ENCODE measurements at regions not wholly inside any gene's neighbourhood (a gene's known extent, or its start where the extent isn't known, plus 50 kb on each side); places are given as distances from the start of the nearest gene placed in this dataset.
A peak's percentile ranks its signal among the peaks of the same experiment; 100 is the strongest.
"Not testable (repeated sequence)": the region's sequence is repeated elsewhere in the genome, so short reads cannot be mapped to it uniquely, and the experiment has no call there.

DNA sequence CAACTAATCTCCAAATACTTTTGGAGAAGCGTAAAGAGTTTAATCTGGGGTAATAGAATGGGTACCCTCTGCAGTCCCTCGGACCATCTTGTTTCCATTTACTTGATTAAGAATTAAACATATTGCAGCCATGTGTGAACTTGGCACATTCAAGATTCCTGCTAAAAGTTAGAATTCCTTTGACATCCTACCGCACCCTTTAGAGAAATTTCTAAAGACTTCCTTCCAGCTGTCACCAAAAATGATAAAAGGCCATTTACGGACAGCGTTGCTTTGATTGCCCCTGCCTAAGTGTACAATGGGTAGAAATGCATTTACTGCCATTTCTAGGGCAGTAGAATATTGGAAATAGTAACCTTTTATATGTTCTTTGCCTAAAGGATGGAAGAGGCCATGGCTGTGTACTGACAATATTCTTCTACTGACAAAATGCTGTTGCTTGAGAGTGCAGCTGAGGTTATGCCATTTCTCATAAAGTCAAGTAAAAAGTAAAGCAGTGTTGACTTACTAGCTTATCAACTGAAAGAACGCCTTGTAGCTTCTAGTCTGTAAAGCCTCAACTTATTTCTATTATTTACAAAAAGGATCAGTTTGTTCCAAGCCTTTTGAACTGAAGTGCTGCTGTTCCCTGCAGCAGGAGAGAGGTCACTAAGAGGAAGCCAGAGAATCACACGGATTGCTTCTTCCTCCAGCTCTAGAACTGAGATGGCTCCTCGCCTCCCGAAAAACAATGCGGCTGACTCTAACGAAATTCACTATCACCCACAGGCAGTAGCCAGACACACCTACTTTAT, 139.8 kb upstream of the BASP1 start:
- H3K27me3 ChIP-seq (ENCODE audit: control insufficient read depth in 3 of 3, insufficient read depth in 3 of 3, low read length in 3 of 3) = no peaks in the 10 kb centered on the region
- H3K27ac ChIP-seq (ENCODE audit: low read depth, low read length) = peak overlapping the region; percentile 5
- no peaks in the 10 kb centered on the region for H3K9me3 ChIP-seq (ENCODE audit: control insufficient read depth in 3 of 3, low read length in 3 of 3)
- no peak overlapping the region for H3K9ac ChIP-seq (ENCODE audit: low read depth in 1 of 3, low read length in 3 of 3)
- no peaks in the 10 kb centered on the region for H3K36me3 ChIP-seq (ENCODE audit: control insufficient read depth in 3 of 3, insufficient read depth in 3 of 3, low read length in 3 of 3)
- H3K4me3 ChIP-seq (ENCODE audit: low read length in 3 of 3) = no peak overlapping the region
- no peaks in the 10 kb centered on the region for H3K4me1 ChIP-seq (ENCODE audit: control insufficient read depth in 3 of 3, insufficient read depth in 3 of 3, low read length in 3 of 3)

DNA sequence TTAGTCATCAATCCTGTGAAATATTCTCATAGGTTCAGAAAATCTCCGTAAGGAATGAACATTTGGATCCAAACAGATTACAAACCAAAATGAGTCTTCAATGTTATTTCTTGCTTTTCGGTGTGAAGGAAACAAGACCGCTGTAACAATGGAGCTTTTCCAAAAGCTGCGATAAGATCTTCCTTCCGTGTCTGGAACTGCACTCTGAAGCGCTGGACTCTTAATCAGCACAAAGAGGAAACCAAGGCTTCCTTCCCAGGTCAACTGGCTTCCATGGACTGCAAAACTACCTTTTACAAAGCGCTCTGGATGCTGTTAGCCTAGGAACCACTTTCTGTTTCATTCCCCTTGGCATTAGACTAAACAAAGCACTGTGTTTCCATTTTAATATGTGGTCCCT, 137.9 kb upstream of the BASP1 start:
- Histone ChIP-seq H3K27me3 (ENCODE audit: control insufficient read depth in 3 of 3, insufficient read depth in 3 of 3, low read length in 3 of 3) (no peaks in the 10 kb centered on the region), H3K9me3 (ENCODE audit: control insufficient read depth in 3 of 3, low read length in 3 of 3) (no peaks in the 10 kb centered on the region), H3K4me1 (ENCODE audit: control insufficient read depth in 3 of 3, insufficient read depth in 3 of 3, low read length in 3 of 3) (no peaks in the 10 kb centered on the region), H3K4me3 (ENCODE audit: low read length in 3 of 3) (no peak overlapping the region), H3K27ac (ENCODE audit: low read depth, low read length) (peak overlapping the region; percentile 46), H3K36me3 (ENCODE audit: control insufficient read depth in 3 of 3, insufficient read depth in 3 of 3, low read length in 3 of 3) (no peaks in the 10 kb centered on the region), H3K9ac (ENCODE audit: low read depth in 1 of 3, low read length in 3 of 3) (no peak overlapping the region)

DNA sequence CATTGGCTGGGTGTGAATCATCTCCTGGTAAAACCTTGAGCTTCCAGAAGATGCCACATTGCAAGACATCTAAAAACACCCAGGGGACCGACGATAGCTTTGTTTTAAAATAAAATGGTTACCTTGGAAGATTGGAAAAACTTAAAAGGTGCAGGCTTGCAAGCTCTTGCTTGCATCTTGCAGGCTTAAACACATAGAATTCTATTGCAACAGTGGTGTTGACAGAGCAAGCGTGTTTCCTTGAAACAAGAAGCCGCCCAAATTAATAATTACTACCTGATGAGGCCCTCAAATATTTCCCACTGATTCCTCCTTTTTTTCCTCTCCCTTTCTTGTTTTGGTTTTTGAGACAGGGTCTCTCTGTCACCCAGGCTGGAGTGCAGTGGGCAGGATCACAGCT, 137.1 kb upstream of the BASP1 start:
- Histone ChIP-seq H3K4me1 (ENCODE audit: control insufficient read depth in 3 of 3, insufficient read depth in 3 of 3, low read length in 3 of 3) (no peaks in the 10 kb centered on the region), H3K36me3 (ENCODE audit: control insufficient read depth in 3 of 3, insufficient read depth in 3 of 3, low read length in 3 of 3) (no peaks in the 10 kb centered on the region), H3K27ac (ENCODE audit: low read depth, low read length) (no peak overlapping the region), H3K9me3 (ENCODE audit: control insufficient read depth in 3 of 3, low read length in 3 of 3) (no peaks in the 10 kb centered on the region), H3K9ac (ENCODE audit: low read depth in 1 of 3, low read length in 3 of 3) (no peak overlapping the region), H3K4me3 (ENCODE audit: low read length in 3 of 3) (no peak overlapping the region), H3K27me3 (ENCODE audit: control insufficient read depth in 3 of 3, insufficient read depth in 3 of 3, low read length in 3 of 3) (no peaks in the 10 kb centered on the region)

DNA sequence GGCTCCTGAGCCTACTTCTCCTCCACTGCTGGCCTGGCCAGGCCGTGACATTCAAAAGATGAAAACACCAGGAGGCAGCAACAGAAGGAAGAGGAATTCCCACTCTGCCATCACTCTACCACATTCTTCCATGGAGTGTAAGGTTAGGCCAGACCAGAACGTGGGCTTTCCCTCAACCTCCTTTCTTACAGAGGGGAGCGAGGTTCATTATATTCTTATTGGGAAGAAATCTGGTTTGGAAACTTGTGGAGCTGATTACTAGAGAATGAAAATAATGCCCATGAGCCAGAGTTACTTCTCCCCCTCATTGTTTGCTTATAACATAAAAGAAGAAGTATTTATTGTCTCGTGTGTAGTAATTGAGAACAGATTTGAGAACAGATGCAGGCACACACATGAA, 136.3 kb upstream of the BASP1 start:
- Histone ChIP-seq H3K4me3 (ENCODE audit: low read length in 3 of 3) (no peak overlapping the region), H3K4me1 (ENCODE audit: control insufficient read depth in 3 of 3, insufficient read depth in 3 of 3, low read length in 3 of 3) (no peaks in the 10 kb centered on the region), H3K27ac (ENCODE audit: low read depth, low read length) (no peak overlapping the region), H3K27me3 (ENCODE audit: control insufficient read depth in 3 of 3, insufficient read depth in 3 of 3, low read length in 3 of 3) (no peaks in the 10 kb centered on the region), H3K36me3 (ENCODE audit: control insufficient read depth in 3 of 3, insufficient read depth in 3 of 3, low read length in 3 of 3) (no peaks in the 10 kb centered on the region), H3K9ac (ENCODE audit: low read depth in 1 of 3, low read length in 3 of 3) (no peak overlapping the region), H3K9me3 (ENCODE audit: control insufficient read depth in 3 of 3, low read length in 3 of 3) (no peaks in the 10 kb centered on the region)

DNA sequence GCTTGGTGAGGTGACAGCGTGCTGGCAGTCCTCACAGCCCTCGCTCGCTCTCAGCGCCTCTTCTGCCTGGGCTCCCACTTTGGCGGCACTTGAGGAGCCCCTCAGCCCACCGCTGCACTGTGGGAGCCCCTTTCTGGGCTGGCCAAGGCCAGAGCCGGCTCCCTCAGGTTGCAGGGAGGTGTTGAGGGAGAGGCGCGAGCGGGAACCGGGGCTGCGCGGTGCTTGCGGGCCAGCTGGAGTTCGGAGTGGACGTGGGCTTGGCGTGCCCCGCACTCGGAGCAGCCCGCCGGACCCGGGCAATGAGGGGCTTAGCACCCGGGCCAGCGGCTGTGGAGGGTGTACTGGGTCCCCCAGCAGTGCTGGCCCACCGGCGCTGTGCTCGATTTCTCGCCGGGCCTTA, 134.2 kb upstream of the BASP1 start:
- not testable (repeated sequence) for H3K4me1 ChIP-seq (ENCODE audit: control insufficient read depth in 3 of 3, insufficient read depth in 3 of 3, low read length in 3 of 3); H3K9ac ChIP-seq (ENCODE audit: low read depth in 1 of 3, low read length in 3 of 3); H3K9me3 ChIP-seq (ENCODE audit: control insufficient read depth in 3 of 3, low read length in 3 of 3); H3K27me3 ChIP-seq (ENCODE audit: control insufficient read depth in 3 of 3, insufficient read depth in 3 of 3, low read length in 3 of 3); H3K27ac ChIP-seq (ENCODE audit: low read depth, low read length); H3K36me3 ChIP-seq (ENCODE audit: control insufficient read depth in 3 of 3, insufficient read depth in 3 of 3, low read length in 3 of 3); H3K4me3 ChIP-seq (ENCODE audit: low read length in 3 of 3)

DNA sequence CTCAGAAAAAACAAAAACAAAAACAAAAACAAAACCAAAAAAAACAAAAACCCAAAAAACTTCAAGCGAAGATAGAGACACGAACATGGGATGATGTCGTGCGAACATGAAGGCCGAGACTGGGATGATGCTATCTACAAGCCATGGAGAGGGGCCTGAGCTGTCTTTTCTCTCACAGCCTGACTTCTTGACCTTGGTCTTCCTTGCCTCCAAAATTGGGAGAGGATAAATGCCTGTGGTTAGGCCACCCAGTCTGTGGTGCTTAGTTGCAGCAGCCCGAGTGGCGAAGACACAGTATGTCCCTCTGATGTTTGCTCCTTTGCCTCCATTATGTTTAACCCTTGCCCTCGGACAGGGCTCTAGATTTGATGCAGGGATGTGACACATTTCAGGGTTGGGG, 130.4 kb upstream of the BASP1 start:
- Histone ChIP-seq H3K27ac (ENCODE audit: low read depth, low read length) (no peak overlapping the region), H3K27me3 (ENCODE audit: control insufficient read depth in 3 of 3, insufficient read depth in 3 of 3, low read length in 3 of 3) (no peaks in the 10 kb centered on the region), H3K4me3 (ENCODE audit: low read length in 3 of 3) (no peak overlapping the region), H3K4me1 (ENCODE audit: control insufficient read depth in 3 of 3, insufficient read depth in 3 of 3, low read length in 3 of 3) (no peaks in the 10 kb centered on the region), H3K9me3 (ENCODE audit: control insufficient read depth in 3 of 3, low read length in 3 of 3) (no peaks in the 10 kb centered on the region), H3K9ac (ENCODE audit: low read depth in 1 of 3, low read length in 3 of 3) (no peak overlapping the region), H3K36me3 (ENCODE audit: control insufficient read depth in 3 of 3, insufficient read depth in 3 of 3, low read length in 3 of 3) (no peaks in the 10 kb centered on the region)

DNA sequence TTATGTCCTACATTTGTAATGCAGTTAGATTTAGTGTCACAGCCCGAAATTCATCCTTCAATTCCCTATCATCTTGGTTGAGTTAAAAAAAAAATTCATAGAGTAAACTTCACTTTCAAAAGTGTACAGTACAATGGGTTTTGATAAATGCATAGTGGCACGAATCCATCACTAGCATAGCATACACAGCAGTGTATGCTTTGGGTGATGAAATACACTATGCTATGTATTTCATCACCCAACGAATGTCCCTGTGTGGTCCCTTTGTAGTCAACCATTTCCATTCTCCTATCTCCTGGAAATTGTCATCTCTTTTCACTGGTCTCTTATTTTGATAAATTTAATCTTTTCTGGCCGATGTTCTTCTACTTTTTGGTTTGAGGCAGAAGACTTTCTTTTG, 129.4 kb upstream of the BASP1 start:
- Histone ChIP-seq H3K4me1 (ENCODE audit: control insufficient read depth in 3 of 3, insufficient read depth in 3 of 3, low read length in 3 of 3) (no peaks in the 10 kb centered on the region), H3K9me3 (ENCODE audit: control insufficient read depth in 3 of 3, low read length in 3 of 3) (no peaks in the 10 kb centered on the region), H3K27ac (ENCODE audit: low read depth, low read length) (no peak overlapping the region), H3K4me3 (ENCODE audit: low read length in 3 of 3) (no peak overlapping the region), H3K27me3 (ENCODE audit: control insufficient read depth in 3 of 3, insufficient read depth in 3 of 3, low read length in 3 of 3) (no peaks in the 10 kb centered on the region), H3K36me3 (ENCODE audit: control insufficient read depth in 3 of 3, insufficient read depth in 3 of 3, low read length in 3 of 3) (no peaks in the 10 kb centered on the region), H3K9ac (ENCODE audit: low read depth in 1 of 3, low read length in 3 of 3) (no peak overlapping the region)

DNA sequence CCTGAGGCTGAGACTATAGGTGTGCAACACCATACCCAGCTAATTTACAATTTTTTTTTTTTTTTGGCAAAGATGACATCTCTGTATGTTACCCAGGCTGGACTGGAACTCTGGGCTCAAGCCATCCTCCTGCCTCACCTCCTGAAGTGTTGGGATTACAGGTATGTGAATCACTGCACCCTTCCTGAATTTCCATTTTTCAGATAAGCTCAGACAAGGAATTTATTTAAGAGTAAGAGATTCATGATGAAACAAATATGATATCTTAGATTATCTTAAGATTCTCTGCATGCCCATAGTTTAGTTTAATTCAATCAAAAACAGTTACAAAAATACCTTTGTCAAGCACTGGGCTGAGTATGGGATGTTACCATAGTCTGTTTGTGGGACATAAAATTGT, 128.4 kb upstream of the BASP1 start:
- no peaks in the 10 kb centered on the region for H3K36me3 ChIP-seq (ENCODE audit: control insufficient read depth in 3 of 3, insufficient read depth in 3 of 3, low read length in 3 of 3)

DNA sequence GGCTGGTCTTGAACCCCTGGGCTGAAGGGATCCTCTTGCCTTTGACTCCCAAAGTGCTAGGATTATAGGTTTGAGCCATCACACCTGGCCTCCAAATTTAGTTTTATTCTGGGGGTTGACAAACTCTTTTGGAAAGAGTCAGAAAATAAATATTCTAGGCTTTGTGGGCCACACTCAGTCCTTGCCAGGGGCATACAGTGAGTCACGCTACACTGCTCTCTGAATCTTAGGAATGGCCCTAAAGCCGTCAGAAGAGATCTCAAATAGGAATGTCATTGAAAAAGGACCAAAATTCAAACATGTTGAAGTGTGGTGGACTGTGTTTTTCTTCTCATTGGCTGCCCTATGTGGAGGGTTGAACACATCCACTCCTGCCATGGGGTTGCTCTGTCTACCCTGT, 127.7 kb upstream of the BASP1 start:
- no peak overlapping the region for H3K27ac ChIP-seq (ENCODE audit: low read depth, low read length)
- H3K4me3 ChIP-seq (ENCODE audit: low read length in 3 of 3) = no peak overlapping the region
- no peak overlapping the region for H3K9ac ChIP-seq (ENCODE audit: low read depth in 1 of 3, low read length in 3 of 3)
- H3K9me3 ChIP-seq (ENCODE audit: control insufficient read depth in 3 of 3, low read length in 3 of 3) = no peaks in the 10 kb centered on the region
- H3K27me3 ChIP-seq (ENCODE audit: control insufficient read depth in 3 of 3, insufficient read depth in 3 of 3, low read length in 3 of 3) = no peaks in the 10 kb centered on the region
- no peaks in the 10 kb centered on the region for H3K36me3 ChIP-seq (ENCODE audit: control insufficient read depth in 3 of 3, insufficient read depth in 3 of 3, low read length in 3 of 3)
- H3K4me1 ChIP-seq (ENCODE audit: control insufficient read depth in 3 of 3, insufficient read depth in 3 of 3, low read length in 3 of 3) = no peaks in the 10 kb centered on the region

More for the DNA sequence above, 128.4 kb upstream of the BASP1 start:
- Histone ChIP-seq H3K4me3 (ENCODE audit: low read length in 3 of 3) (no peak overlapping the region), H3K27me3 (ENCODE audit: control insufficient read depth in 3 of 3, insufficient read depth in 3 of 3, low read length in 3 of 3) (no peaks in the 10 kb centered on the region), H3K9ac (ENCODE audit: low read depth in 1 of 3, low read length in 3 of 3) (no peak overlapping the region), H3K4me1 (ENCODE audit: control insufficient read depth in 3 of 3, insufficient read depth in 3 of 3, low read length in 3 of 3) (no peaks in the 10 kb centered on the region), H3K9me3 (ENCODE audit: control insufficient read depth in 3 of 3, low read length in 3 of 3) (no peaks in the 10 kb centered on the region), H3K27ac (ENCODE audit: low read depth, low read length) (no peak overlapping the region)

DNA sequence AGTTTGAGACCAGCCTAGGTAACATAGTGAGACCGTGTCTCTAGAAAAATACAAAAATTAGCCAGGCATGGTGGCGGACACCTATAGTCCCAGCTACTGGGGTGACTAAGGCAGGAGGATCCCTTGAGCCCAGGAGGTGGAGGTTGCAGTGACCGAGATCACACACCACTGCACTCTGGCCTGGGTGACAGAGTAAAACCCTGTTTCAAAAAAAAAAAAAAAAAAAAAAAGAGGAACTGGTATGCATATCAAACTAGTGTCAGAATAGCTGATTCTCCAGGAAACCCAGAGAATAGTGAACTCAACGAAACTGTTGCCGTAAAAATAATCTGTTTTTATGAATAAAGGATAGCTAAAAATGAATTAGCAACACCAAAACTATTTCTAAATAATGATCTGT, 126.6 kb upstream of the BASP1 start:
- Histone ChIP-seq H3K9ac (ENCODE audit: low read depth in 1 of 3, low read length in 3 of 3) (no peak overlapping the region), H3K27ac (ENCODE audit: low read depth, low read length) (no peak overlapping the region), H3K36me3 (ENCODE audit: control insufficient read depth in 3 of 3, insufficient read depth in 3 of 3, low read length in 3 of 3) (no peaks in the 10 kb centered on the region), H3K4me1 (ENCODE audit: control insufficient read depth in 3 of 3, insufficient read depth in 3 of 3, low read length in 3 of 3) (no peaks in the 10 kb centered on the region), H3K4me3 (ENCODE audit: low read length in 3 of 3) (no peak overlapping the region), H3K27me3 (ENCODE audit: control insufficient read depth in 3 of 3, insufficient read depth in 3 of 3, low read length in 3 of 3) (no peaks in the 10 kb centered on the region), H3K9me3 (ENCODE audit: control insufficient read depth in 3 of 3, low read length in 3 of 3) (no peaks in the 10 kb centered on the region)
